PC-3 (cell line): ENCODE measurements at regions not wholly inside any gene's neighbourhood (a gene's known extent, or its start where the extent isn't known, plus 50 kb on each side); places are given as distances from the start of the nearest gene placed in this dataset.

Experiments used
- ATAC-seq: fragments of 200-7000 bp; cut with Tn5 transposase; 2 replicates; pipeline ENCODE4 v1.9.1; 2020; ENCODE audit warnings: mild to moderate bottlenecking, moderate library complexity
- BruUV-seq: library from RNA; stranded (reverse); fragments of 400-500 nt; replicated peaks from 2 replicates; lab custom pipeline; 2021; lab: Mats Ljungman, UMichigan
- CTCF ChIA-PET: fragments of 300-600 bp; sonication (Branson Sonifier 250); formaldehyde crosslinking; loops from one replicate; lab custom pipeline; 2022; ENCODE audit warnings: antibody characterized with exemption; lab: Charles Lee
- POLR2A ChIA-PET: fragments of 300-600 bp; sonication (Branson Sonifier 250); formaldehyde crosslinking; loops from one replicate; lab custom pipeline; 2022; ENCODE audit warnings: antibody characterized with exemption; ENCODE audit not compliant: unreplicated experiment; lab: Charles Lee
- DNase-seq: peaks from one replicate; pipeline ENCODE4 v3.0.0-alpha.2; 2015
- H2AFZ ChIP-seq: fragments of 300-600 bp; sonication (generic); 2 replicates; pipeline ENCODE4 v1.6.0; 2016; ENCODE audit warnings: antibody characterized with exemption, low read length
- H3F3A ChIP-seq: fragments of 300-600 bp; sonication (generic); one replicate; pipeline ENCODE4 v1.6.0; 2017; ENCODE audit warnings: antibody characterized with exemption, low read length, control low read depth, mild to moderate bottlenecking; ENCODE audit not compliant: unreplicated experiment
- H3K27ac ChIP-seq: fragments of 300-600 bp; sonication (generic); 2 replicates; pipeline ENCODE4 v1.5.1; 2016; ENCODE audit warnings: mild to moderate bottlenecking, low read length
- H3K27me3 ChIP-seq: fragments of 300-600 bp; sonication (generic); 2 replicates; pipeline ENCODE4 v1.6.1; 2016; ENCODE audit warnings: low read length, mixed read lengths
- H3K36me3 ChIP-seq: fragments of 300-600 bp; sonication (generic); 2 replicates; pipeline ENCODE4 v1.6.1; 2016; ENCODE audit warnings: low read depth, mixed run types, low read length, mixed read lengths
- H3K4me1 ChIP-seq: fragments of 300-600 bp; sonication (generic); 2 replicates; pipeline ENCODE4 v1.5.1; 2016; ENCODE audit warnings: low read length; ENCODE audit not compliant: insufficient read depth
- H3K4me2 ChIP-seq: fragments of 300-600 bp; sonication (generic); 2 replicates; pipeline ENCODE4 v1.6.0; 2016; ENCODE audit warnings: low read length
- H3K4me3 ChIP-seq: fragments of 300-600 bp; sonication (generic); 2 replicates; pipeline ENCODE4 v1.5.1; 2016; ENCODE audit warnings: mild to moderate bottlenecking, low read length, mixed read lengths
- H3K79me2 ChIP-seq: fragments of 300-600 bp; sonication (generic); 2 replicates; pipeline ENCODE4 v1.6.1; 2017; ENCODE audit warnings: low read length, mixed read lengths
- H3K9ac ChIP-seq: fragments of 300-600 bp; sonication (generic); 2 replicates; pipeline ENCODE4 v1.6.0; 2016; ENCODE audit warnings: mild to moderate bottlenecking, low read length
- H3K9me2 ChIP-seq: fragments of 300-600 bp; sonication (generic); replicated peaks from 2 replicates; pipeline ENCODE4 v1.6.1; 2016; ENCODE audit warnings: mixed run types, low read length, mixed read lengths
- H3K9me3 ChIP-seq: fragments of 300-600 bp; sonication (generic); 2 replicates; pipeline ENCODE4 v1.6.1; 2016; ENCODE audit warnings: low read length, mixed read lengths
- H4K20me1 ChIP-seq: fragments of 300-600 bp; sonication (generic); 2 replicates; pipeline ENCODE4 v1.6.1; 2016; ENCODE audit warnings: low read length, mixed read lengths
- CTCF ChIP-seq: fragments of 300-600 bp; sonication (generic); conservative IDR thresholded peaks from 2 replicates; pipeline ENCODE4 v1.5.1; 2017; ENCODE audit warnings: antibody characterized with exemption, low read depth, mild to moderate bottlenecking, low read length
- EZH2 ChIP-seq: fragments of 300-600 bp; sonication (generic); IDR thresholded peaks from one replicate; pipeline ENCODE4 v1.6.1; 2017; ENCODE audit warnings: antibody characterized with exemption, mild to moderate bottlenecking, low read length; ENCODE audit not compliant: unreplicated experiment
- EZH2phosphoT487 ChIP-seq: fragments of 300-600 bp; sonication (generic); IDR thresholded peaks from 2 replicates; pipeline ENCODE4 v1.6.1; 2018; ENCODE audit warnings: mild to moderate bottlenecking, antibody characterized with exemption, low read length, borderline replicate concordance
- intact Hi-C: fragments of 100-400 bp; cut with micrococcal nuclease; formaldehyde crosslinking; loops from 2 replicates; pipeline ENCODE4 v1.9.0; 2023

- H3K4me3 ChIP-seq, result no peak overlapping the region
- H3F3A ChIP-seq, result no peaks in the 10 kb centered on the region
- ChIA-PET CTCF (no interaction called here), POLR2A (no interaction called here)
- TF ChIP-seq CTCF, result no peak
- TF ChIP-seq EZH2phosphoT487, result no peak
- TF ChIP-seq EZH2, result no peak
- H3K36me3 ChIP-seq, result no peaks in the 10 kb centered on the region
- no TSS peak for BruUV-seq
- no peak overlapping the region for H2AFZ ChIP-seq
- H3K27me3 ChIP-seq, result peaks cover 12% of the 10 kb centered on the region; the same call in 1 of the 2 replicates
- H3K4me1 ChIP-seq, result peaks cover 6% of the 10 kb centered on the region; the same call in 1 of the 2 replicates
- no peaks in the 10 kb centered on the region for H3K79me2 ChIP-seq
- H4K20me1 ChIP-seq, result no peaks in the 10 kb centered on the region
- no peak overlapping the region for H3K4me2 ChIP-seq
- H3K27ac ChIP-seq, result no peak overlapping the region
- H3K9me3 ChIP-seq, result no peaks in the 10 kb centered on the region
- intact Hi-C loops, result no loop called here
- ATAC-seq (no peak), DNase-seq (no peak)
- no peak overlapping the region for H3K9ac ChIP-seq
- H3K9me2 ChIP-seq, result no peaks in the 10 kb centered on the region
Measured at GRCh38 chr2:136325844-136326331, 207.9 kb upstream of the CXCR4 start.

- H3K36me3 ChIP-seq, result no peaks in the 10 kb centered on the region
- no peak overlapping the region for H3K4me2 ChIP-seq
- DNase-seq (no peak), ATAC-seq (no peak)
- H3F3A ChIP-seq, result no peaks in the 10 kb centered on the region
- no peaks in the 10 kb centered on the region for H4K20me1 ChIP-seq
- H2AFZ ChIP-seq, result no peak overlapping the region
- no peaks in the 10 kb centered on the region for H3K9me2 ChIP-seq
- H3K27me3 ChIP-seq, result peaks cover 12% of the 10 kb centered on the region; the same call in 1 of the 2 replicates
- H3K79me2 ChIP-seq, result no peaks in the 10 kb centered on the region
- no peak overlapping the region for H3K9ac ChIP-seq
- intact Hi-C loops, result no loop called here
- TF ChIP-seq EZH2 (no peak), EZH2phosphoT487 (no peak), CTCF (no peak)
- POLR2A ChIA-PET, result no interaction called here
- no TSS peak for BruUV-seq
- CTCF ChIA-PET, result no interaction called here
- H3K4me3 ChIP-seq, result no peak overlapping the region
- H3K9me3 ChIP-seq, result no peaks in the 10 kb centered on the region
- H3K27ac ChIP-seq, result no peak overlapping the region
- peaks cover 6% of the 10 kb centered on the region; the same call in 1 of the 2 replicates for H3K4me1 ChIP-seq
Measured at GRCh38 chr2:136324966-136325365, 207.0 kb upstream of the CXCR4 start.

- no peaks in the 10 kb centered on the region for H3K9me3 ChIP-seq
- H2AFZ ChIP-seq, result no peak overlapping the region
- DNase-seq (no peak), ATAC-seq (no peak)
- peaks cover 23% of the 10 kb centered on the region for H3K27me3 ChIP-seq
- H3K9me2 ChIP-seq, result no peaks in the 10 kb centered on the region
- peaks cover 6% of the 10 kb centered on the region; the same call in 1 of the 2 replicates for H3K4me1 ChIP-seq
- no peak overlapping the region for H3K4me3 ChIP-seq
- no peaks in the 10 kb centered on the region for H3F3A ChIP-seq
- CTCF ChIA-PET, result no interaction called here
- no peaks in the 10 kb centered on the region for H3K79me2 ChIP-seq
- H4K20me1 ChIP-seq, result no peaks in the 10 kb centered on the region
- no peak overlapping the region for H3K27ac ChIP-seq
- POLR2A ChIA-PET, result no interaction called here
- no TSS peak for BruUV-seq
- intact Hi-C loops, result no loop called here
- H3K36me3 ChIP-seq, result no peaks in the 10 kb centered on the region
- H3K9ac ChIP-seq, result no peak overlapping the region
- no peak for TF ChIP-seq EZH2
- TF ChIP-seq CTCF, result no peak
- no peak for TF ChIP-seq EZH2phosphoT487
- peak overlapping the region; percentile 44 for H3K4me2 ChIP-seq
Measured at GRCh38 chr2:136323935-136324334, 206.0 kb upstream of the CXCR4 start.
